ENCODE measurements at regions not wholly inside any gene's neighbourhood (a gene's known extent, or its start where the extent isn't known, plus 50 kb on each side); places are given as distances from the start of the nearest gene placed in this dataset.

- TF ChIP-seq POLR2A (IDR thresholded peaks at IDR 0.05), result no peak
- no peak for TF ChIP-seq CTCF (IDR thresholded peaks at IDR 0.05 in 4 of 5, conservative IDR thresholded peaks at IDR 0.05 in 1 of 5)
- in situ Hi-C loops (cut with MboI; ENCODE audit: low sequenced_read_pairs in 4 of 4) (no loop called here), intact Hi-C loops (cut with DNase I; ENCODE audit: low total_unique reads) (no loop called here)
- Histone ChIP-seq H3K27ac (no peak overlapping the region), H3K4me1 (no peaks in the 10 kb centered on the region), H3K36me3 (no peaks in the 10 kb centered on the region), H3K4me3 (no peak overlapping the region), H3K27me3 (no peaks in the 10 kb centered on the region), H3K9me3 (no peaks in the 10 kb centered on the region)
- ATAC-seq (no peak), DNase-seq (no peak)
These were observed 245.9 kb downstream of the AHR start for GRCh38 chr7:17544401-17544800.

- in situ Hi-C loops (cut with MboI; ENCODE audit: low sequenced_read_pairs in 4 of 4) (no loop called here), intact Hi-C loops (cut with DNase I; ENCODE audit: low total_unique reads) (no loop called here)
- no peak for TF ChIP-seq POLR2A (IDR thresholded peaks at IDR 0.05)
- no peak for TF ChIP-seq CTCF (IDR thresholded peaks at IDR 0.05 in 4 of 5, conservative IDR thresholded peaks at IDR 0.05 in 1 of 5)
- Histone ChIP-seq H3K27ac (no peak overlapping the region), H3K4me1 (no peaks in the 10 kb centered on the region), H3K27me3 (no peaks in the 10 kb centered on the region), H3K9me3 (no peaks in the 10 kb centered on the region), H3K36me3 (no peaks in the 10 kb centered on the region), H3K4me3 (no peak overlapping the region)
- DNase-seq (no peak), ATAC-seq (no peak)
These were observed 246.9 kb downstream of the AHR start for GRCh38 chr7:17545348-17545747.

- Histone ChIP-seq H3K4me1 (no peaks in the 10 kb centered on the region), H3K27ac (no peak overlapping the region), H3K36me3 (no peaks in the 10 kb centered on the region), H3K9me3 (no peaks in the 10 kb centered on the region), H3K27me3 (no peaks in the 10 kb centered on the region), H3K4me3 (no peak overlapping the region)
- in situ Hi-C loops (cut with MboI; ENCODE audit: low sequenced_read_pairs in 4 of 4), result no loop called here
- intact Hi-C loops (cut with DNase I; ENCODE audit: low total_unique reads), result no loop called here
- DNase-seq (no peak), ATAC-seq (no peak)
- TF ChIP-seq CTCF (IDR thresholded peaks at IDR 0.05 in 4 of 5, conservative IDR thresholded peaks at IDR 0.05 in 1 of 5), result no peak
- no peak for TF ChIP-seq POLR2A (IDR thresholded peaks at IDR 0.05)
These were observed 247.7 kb downstream of the AHR start for GRCh38 chr7:17546189-17546588.

- TF ChIP-seq POLR2A (IDR thresholded peaks at IDR 0.05), result no peak
- no peak for TF ChIP-seq CTCF (IDR thresholded peaks at IDR 0.05 in 4 of 5, conservative IDR thresholded peaks at IDR 0.05 in 1 of 5)
- Histone ChIP-seq H3K9me3 (no peaks in the 10 kb centered on the region), H3K4me1 (no peaks in the 10 kb centered on the region), H3K36me3 (no peaks in the 10 kb centered on the region), H3K27me3 (no peaks in the 10 kb centered on the region), H3K27ac (no peak overlapping the region), H3K4me3 (no peak overlapping the region)
- in situ Hi-C loops (cut with MboI; ENCODE audit: low sequenced_read_pairs in 4 of 4) (no loop called here), intact Hi-C loops (cut with DNase I; ENCODE audit: low total_unique reads) (no loop called here)
- no peak for ATAC-seq
- no peak for DNase-seq
These were observed 248.1 kb downstream of the AHR start for GRCh38 chr7:17546592-17546991.

- in situ Hi-C loops (cut with MboI; ENCODE audit: low sequenced_read_pairs in 4 of 4), result no loop called here
These were observed 249.7 kb downstream of the AHR start for GRCh38 chr7:17548014-17548653.

More at GRCh38 chr7:17548014-17548653, 249.7 kb downstream of the AHR start:
- no peak for ATAC-seq
- H3K4me3 ChIP-seq, result no peak overlapping the region
- no peaks in the 10 kb centered on the region for H3K4me1 ChIP-seq
- TF ChIP-seq CTCF (IDR thresholded peaks at IDR 0.05 in 4 of 5, conservative IDR thresholded peaks at IDR 0.05 in 1 of 5) (no peak), POLR2A (IDR thresholded peaks at IDR 0.05) (no peak)
- intact Hi-C loops (cut with DNase I; ENCODE audit: low total_unique reads), result no loop called here
- no peak overlapping the region for H3K27ac ChIP-seq
- no peaks in the 10 kb centered on the region for H3K36me3 ChIP-seq
- no peak for DNase-seq
- H3K27me3 ChIP-seq, result no peaks in the 10 kb centered on the region
- no peaks in the 10 kb centered on the region for H3K9me3 ChIP-seq
